HepG2 (cell line): ENCODE measurements at regions not wholly inside any gene's neighbourhood (a gene's known extent, or its start where the extent isn't known, plus 50 kb on each side); places are given as distances from the start of the nearest gene placed in this dataset.
"Not testable (repeated sequence)": the region's sequence is repeated elsewhere in the genome, so short reads cannot be mapped to it uniquely, and the experiment has no call there.

Source experiments
- HES4 ChIP-seq: sonication (generic); formaldehyde crosslinking; IDR thresholded peaks from 2 replicates; pipeline ENCODE4 v1.9.0; 2021; ENCODE audit warnings: mild to moderate bottlenecking, missing genetic modification reagents, borderline replicate concordance
- TF ChIP-seq, protein P1 (sequence below): IDR thresholded peaks from 2 replicates; pipeline ENCODE4 v1.6.1; 2018; ENCODE audit warnings: missing genetic modification reagents, mild to moderate bottlenecking, missing compliant biosample characterization
- TF ChIP-seq, protein P2 (sequence below): IDR thresholded peaks from 2 replicates; pipeline ENCODE4 v1.6.1; 2016; ENCODE audit warnings: low read depth, missing genetic modification reagents, missing compliant biosample characterization

DNA sequence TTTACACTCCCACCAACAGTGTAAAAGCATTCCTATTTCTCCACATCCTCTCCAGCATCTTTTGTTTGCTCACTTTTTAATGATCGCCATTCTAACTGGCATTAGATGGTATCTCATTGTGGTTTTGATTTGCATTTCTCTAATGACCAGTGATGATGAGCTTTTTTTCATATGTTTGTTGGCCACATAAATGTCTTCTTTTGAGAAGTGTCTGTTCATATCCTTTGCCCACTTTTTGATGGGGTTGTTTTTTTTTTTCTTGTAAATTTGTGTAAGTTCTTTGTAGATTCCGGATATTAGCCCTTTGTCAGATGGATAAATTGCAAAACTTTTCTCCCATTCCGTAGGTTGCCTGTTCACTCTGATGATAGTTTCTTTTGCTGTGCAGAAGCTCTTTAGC lies 64.6 kb downstream of the ADCYAP1 start:
- not testable (repeated sequence) for TF ChIP-seq HES4
- TF ChIP-seq, protein P1, sequence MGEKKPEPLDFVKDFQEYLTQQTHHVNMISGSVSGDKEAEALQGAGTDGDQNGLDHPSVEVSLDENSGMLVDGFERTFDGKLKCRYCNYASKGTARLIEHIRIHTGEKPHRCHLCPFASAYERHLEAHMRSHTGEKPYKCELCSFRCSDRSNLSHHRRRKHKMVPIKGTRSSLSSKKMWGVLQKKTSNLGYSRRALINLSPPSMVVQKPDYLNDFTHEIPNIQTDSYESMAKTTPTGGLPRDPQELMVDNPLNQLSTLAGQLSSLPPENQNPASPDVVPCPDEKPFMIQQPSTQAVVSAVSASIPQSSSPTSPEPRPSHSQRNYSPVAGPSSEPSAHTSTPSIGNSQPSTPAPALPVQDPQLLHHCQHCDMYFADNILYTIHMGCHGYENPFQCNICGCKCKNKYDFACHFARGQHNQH (CRISPR knock-in tag): not testable (repeated sequence)
- TF ChIP-seq, protein P2, sequence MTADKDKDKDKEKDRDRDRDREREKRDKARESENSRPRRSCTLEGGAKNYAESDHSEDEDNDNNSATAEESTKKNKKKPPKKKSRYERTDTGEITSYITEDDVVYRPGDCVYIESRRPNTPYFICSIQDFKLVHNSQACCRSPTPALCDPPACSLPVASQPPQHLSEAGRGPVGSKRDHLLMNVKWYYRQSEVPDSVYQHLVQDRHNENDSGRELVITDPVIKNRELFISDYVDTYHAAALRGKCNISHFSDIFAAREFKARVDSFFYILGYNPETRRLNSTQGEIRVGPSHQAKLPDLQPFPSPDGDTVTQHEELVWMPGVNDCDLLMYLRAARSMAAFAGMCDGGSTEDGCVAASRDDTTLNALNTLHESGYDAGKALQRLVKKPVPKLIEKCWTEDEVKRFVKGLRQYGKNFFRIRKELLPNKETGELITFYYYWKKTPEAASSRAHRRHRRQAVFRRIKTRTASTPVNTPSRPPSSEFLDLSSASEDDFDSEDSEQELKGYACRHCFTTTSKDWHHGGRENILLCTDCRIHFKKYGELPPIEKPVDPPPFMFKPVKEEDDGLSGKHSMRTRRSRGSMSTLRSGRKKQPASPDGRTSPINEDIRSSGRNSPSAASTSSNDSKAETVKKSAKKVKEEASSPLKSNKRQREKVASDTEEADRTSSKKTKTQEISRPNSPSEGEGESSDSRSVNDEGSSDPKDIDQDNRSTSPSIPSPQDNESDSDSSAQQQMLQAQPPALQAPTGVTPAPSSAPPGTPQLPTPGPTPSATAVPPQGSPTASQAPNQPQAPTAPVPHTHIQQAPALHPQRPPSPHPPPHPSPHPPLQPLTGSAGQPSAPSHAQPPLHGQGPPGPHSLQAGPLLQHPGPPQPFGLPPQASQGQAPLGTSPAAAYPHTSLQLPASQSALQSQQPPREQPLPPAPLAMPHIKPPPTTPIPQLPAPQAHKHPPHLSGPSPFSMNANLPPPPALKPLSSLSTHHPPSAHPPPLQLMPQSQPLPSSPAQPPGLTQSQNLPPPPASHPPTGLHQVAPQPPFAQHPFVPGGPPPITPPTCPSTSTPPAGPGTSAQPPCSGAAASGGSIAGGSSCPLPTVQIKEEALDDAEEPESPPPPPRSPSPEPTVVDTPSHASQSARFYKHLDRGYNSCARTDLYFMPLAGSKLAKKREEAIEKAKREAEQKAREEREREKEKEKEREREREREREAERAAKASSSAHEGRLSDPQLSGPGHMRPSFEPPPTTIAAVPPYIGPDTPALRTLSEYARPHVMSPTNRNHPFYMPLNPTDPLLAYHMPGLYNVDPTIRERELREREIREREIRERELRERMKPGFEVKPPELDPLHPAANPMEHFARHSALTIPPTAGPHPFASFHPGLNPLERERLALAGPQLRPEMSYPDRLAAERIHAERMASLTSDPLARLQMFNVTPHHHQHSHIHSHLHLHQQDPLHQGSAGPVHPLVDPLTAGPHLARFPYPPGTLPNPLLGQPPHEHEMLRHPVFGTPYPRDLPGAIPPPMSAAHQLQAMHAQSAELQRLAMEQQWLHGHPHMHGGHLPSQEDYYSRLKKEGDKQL (CRISPR knock-in tag): not testable (repeated sequence)
